DOHH2 (cell line): ENCODE measurements at regions not wholly inside any gene's neighbourhood (a gene's known extent, or its start where the extent isn't known, plus 50 kb on each side); places are given as distances from the start of the nearest gene placed in this dataset.

Experiments used
- H3F3A ChIP-seq: fragments of 200-600 bp; sonication (generic), shearing (Covaris generic); 2 replicates; pipeline ENCODE4 v1.6.0; 2016; ENCODE audit warnings: antibody characterized with exemption, mild to moderate bottlenecking; ENCODE audit not compliant: control insufficient read depth, insufficient read depth
- H3K27ac ChIP-seq: fragments of 200-600 bp; sonication (generic); 2 replicates; pipeline ENCODE4 v1.5.1; 2014; ENCODE audit warnings: low read depth, mild to moderate bottlenecking, low read length, moderate library complexity
- H3K27me3 ChIP-seq: fragments of 200-600 bp; sonication (generic); 2 replicates; pipeline ENCODE4 v1.6.1; 2014; ENCODE audit warnings: mild to moderate bottlenecking, low read length, mixed read lengths; ENCODE audit not compliant: control insufficient read depth
- H3K36me3 ChIP-seq: fragments of 200-600 bp; sonication (generic); 2 replicates; pipeline ENCODE4 v1.6.1; 2014; ENCODE audit warnings: mild to moderate bottlenecking, low read length, moderate library complexity, mixed read lengths; ENCODE audit not compliant: control insufficient read depth
- H3K4me1 ChIP-seq: fragments of 200-600 bp; sonication (generic); 2 replicates; pipeline ENCODE4 v1.6.1; 2014; ENCODE audit warnings: mild to moderate bottlenecking, low read length, mixed read lengths; ENCODE audit not compliant: control insufficient read depth
- H3K4me2 ChIP-seq: fragments of 200-600 bp; sonication (generic); 2 replicates; pipeline ENCODE4 v1.6.0; 2014; ENCODE audit warnings: mild to moderate bottlenecking, low read length, moderate library complexity
- H3K4me3 ChIP-seq: fragments of 200-600 bp; sonication (generic); 2 replicates; pipeline ENCODE4 v1.5.1; 2014; ENCODE audit warnings: mild to moderate bottlenecking, low read length, mixed read lengths
- H3K79me2 ChIP-seq: fragments of 200-600 bp; sonication (generic); 2 replicates; pipeline ENCODE4 v1.6.1; 2014; ENCODE audit warnings: mild to moderate bottlenecking, low read length, mixed read lengths; ENCODE audit not compliant: control insufficient read depth
- H3K9me2 ChIP-seq: fragments of 200-600 bp; sonication (generic); replicated peaks from 2 replicates; pipeline ENCODE4 v1.6.1; 2014; ENCODE audit warnings: mild to moderate bottlenecking, low read length, mixed read lengths; ENCODE audit not compliant: control insufficient read depth
- H3K9me3 ChIP-seq: fragments of 200-600 bp; sonication (generic); 2 replicates; pipeline ENCODE4 v1.6.1; 2014; ENCODE audit warnings: antibody characterized with exemption, low read length, mixed read lengths; ENCODE audit not compliant: control insufficient read depth, insufficient read depth
- H4K20me1 ChIP-seq: fragments of 200-600 bp; sonication (generic); 2 replicates; pipeline ENCODE4 v1.6.0; 2014; ENCODE audit warnings: low read depth, mild to moderate bottlenecking, antibody characterized with exemption, low read length, moderate library complexity; ENCODE audit not compliant: control insufficient read depth, insufficient read depth
- EZH2phosphoT487 ChIP-seq: fragments of 200-600 bp; sonication (generic); IDR thresholded peaks from 2 replicates; pipeline ENCODE4 v1.6.1; 2017; ENCODE audit warnings: borderline replicate concordance, mild to moderate bottlenecking, antibody characterized with exemption, low read length, moderate library complexity, mixed read lengths
- TF ChIP-seq, protein P1 (sequence below): fragments of 200-600 bp; sonication (generic); IDR thresholded peaks from one replicate; pipeline ENCODE4 v1.5.1; 2014; ENCODE audit warnings: antibody characterized with exemption, mild to moderate bottlenecking, low read depth, low read length; ENCODE audit not compliant: poor library complexity, severe bottlenecking

DNA sequence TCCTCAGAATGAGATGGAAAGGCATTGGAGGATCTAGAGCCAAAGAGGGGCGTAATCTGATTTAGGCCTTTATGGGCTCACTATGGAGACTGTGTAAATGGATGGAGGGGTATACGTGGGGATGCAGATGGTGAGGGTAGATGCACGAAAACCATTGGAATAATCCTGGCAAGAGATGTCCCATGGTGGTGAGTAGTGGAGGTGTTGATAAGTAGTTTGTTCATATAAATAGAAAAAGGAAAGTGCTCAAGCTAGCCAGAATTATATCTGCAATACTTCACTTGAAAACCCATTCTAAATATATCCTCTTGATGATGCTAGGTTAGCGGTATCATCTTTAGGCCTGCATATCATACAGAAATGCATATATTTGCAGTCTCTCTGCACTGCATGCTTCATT, 459.7 kb downstream of the CDH2 start:
- H3K27me3 ChIP-seq: no peaks in the 10 kb centered on the region
- no peaks in the 10 kb centered on the region for H3K36me3 ChIP-seq
- H3F3A ChIP-seq: no peaks in the 10 kb centered on the region
- H3K4me2 ChIP-seq: no peak overlapping the region
- H3K9me3 ChIP-seq: no peaks in the 10 kb centered on the region
- no peaks in the 10 kb centered on the region for H3K9me2 ChIP-seq
- H3K79me2 ChIP-seq: no peaks in the 10 kb centered on the region
- no peak overlapping the region for H3K27ac ChIP-seq
- no peaks in the 10 kb centered on the region for H4K20me1 ChIP-seq
- H3K4me1 ChIP-seq: no peaks in the 10 kb centered on the region
- TF ChIP-seq, protein P1, sequence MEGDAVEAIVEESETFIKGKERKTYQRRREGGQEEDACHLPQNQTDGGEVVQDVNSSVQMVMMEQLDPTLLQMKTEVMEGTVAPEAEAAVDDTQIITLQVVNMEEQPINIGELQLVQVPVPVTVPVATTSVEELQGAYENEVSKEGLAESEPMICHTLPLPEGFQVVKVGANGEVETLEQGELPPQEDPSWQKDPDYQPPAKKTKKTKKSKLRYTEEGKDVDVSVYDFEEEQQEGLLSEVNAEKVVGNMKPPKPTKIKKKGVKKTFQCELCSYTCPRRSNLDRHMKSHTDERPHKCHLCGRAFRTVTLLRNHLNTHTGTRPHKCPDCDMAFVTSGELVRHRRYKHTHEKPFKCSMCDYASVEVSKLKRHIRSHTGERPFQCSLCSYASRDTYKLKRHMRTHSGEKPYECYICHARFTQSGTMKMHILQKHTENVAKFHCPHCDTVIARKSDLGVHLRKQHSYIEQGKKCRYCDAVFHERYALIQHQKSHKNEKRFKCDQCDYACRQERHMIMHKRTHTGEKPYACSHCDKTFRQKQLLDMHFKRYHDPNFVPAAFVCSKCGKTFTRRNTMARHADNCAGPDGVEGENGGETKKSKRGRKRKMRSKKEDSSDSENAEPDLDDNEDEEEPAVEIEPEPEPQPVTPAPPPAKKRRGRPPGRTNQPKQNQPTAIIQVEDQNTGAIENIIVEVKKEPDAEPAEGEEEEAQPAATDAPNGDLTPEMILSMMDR: no peak
- TF ChIP-seq EZH2phosphoT487: no peak
- no peak overlapping the region for H3K4me3 ChIP-seq

DNA sequence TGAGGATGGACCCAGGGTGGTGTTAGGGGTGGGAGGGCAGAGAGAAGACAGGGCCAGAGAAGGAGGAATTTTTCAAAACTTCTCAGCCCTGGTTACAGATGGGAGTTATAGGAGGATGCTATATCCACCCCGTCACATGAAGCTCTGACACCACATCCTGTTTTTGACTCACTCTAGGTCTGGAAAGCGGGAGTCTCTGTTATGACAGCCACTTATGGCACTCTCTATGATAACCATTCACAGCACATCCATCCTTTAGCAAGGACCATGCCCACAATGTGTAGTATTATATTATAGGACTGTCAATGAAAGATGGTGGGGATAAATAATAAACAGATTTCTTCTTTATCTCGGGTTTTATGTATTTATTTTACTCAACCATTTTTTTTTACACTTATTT, 461.2 kb downstream of the CDH2 start:
- Histone ChIP-seq H4K20me1 (no peaks in the 10 kb centered on the region), H3K27me3 (no peaks in the 10 kb centered on the region), H3K9me3 (no peaks in the 10 kb centered on the region), H3K36me3 (no peaks in the 10 kb centered on the region), H3K9me2 (no peaks in the 10 kb centered on the region), H3K4me3 (no peak overlapping the region), H3K27ac (no peak overlapping the region), H3K4me1 (no peaks in the 10 kb centered on the region), H3K4me2 (no peak overlapping the region), H3K79me2 (no peaks in the 10 kb centered on the region), H3F3A (no peaks in the 10 kb centered on the region)
- TF ChIP-seq, protein P1: no peak
- TF ChIP-seq EZH2phosphoT487: no peak

DNA sequence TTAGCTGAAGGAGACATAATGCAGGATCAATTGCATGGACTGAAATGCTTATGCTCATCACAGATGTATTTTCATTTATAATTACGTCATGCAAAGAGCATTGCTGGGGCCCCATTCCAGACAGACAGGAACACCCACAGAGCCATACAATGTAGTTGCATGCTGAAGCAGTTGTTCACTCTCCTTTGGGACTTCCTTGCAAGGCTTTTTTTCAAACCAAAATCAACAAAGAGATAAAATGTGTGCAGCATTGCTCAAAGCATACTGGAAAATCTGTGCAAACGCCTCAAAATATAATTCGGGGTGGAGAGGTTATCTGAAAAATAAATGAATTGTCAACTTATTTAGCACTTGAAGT, 463.2 kb downstream of the CDH2 start:
- TF ChIP-seq EZH2phosphoT487: no peak
- TF ChIP-seq, protein P1: no peak
- no peak overlapping the region for H3K27ac ChIP-seq
- no peaks in the 10 kb centered on the region for H3K4me1 ChIP-seq
- no peaks in the 10 kb centered on the region for H3K27me3 ChIP-seq
- H3K36me3 ChIP-seq: no peaks in the 10 kb centered on the region
- H3K9me3 ChIP-seq: no peaks in the 10 kb centered on the region
- no peaks in the 10 kb centered on the region for H3K79me2 ChIP-seq
- no peaks in the 10 kb centered on the region for H3F3A ChIP-seq
- no peaks in the 10 kb centered on the region for H3K9me2 ChIP-seq
- H4K20me1 ChIP-seq: no peaks in the 10 kb centered on the region
- H3K4me2 ChIP-seq: no peak overlapping the region
- H3K4me3 ChIP-seq: no peak overlapping the region
